ENCODE measurements at regions not wholly inside any gene's neighbourhood (a gene's known extent, or its start where the extent isn't known, plus 50 kb on each side); places are given as distances from the start of the nearest gene placed in this dataset.

DNA sequence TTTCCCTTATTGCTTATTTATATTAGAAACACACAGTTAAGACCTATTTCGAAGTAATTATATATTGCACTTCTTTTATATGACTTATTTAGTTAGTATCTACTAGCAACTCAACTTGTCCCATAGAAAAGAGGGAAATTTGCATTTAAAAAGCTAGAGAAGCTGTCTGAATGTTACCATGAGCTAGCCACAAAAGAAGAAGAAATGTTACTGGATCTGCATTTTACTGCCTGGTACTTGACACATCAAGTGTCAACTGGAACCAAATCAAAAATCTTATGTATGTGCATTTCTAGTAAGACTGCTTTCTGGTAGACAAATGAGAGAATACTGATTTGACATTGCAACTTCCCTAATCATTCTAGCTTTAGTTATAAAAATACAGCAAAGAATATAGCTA, 424.6 kb upstream of the VRK2 start:
- H3K36me3 ChIP-seq = no peaks in the 10 kb centered on the region
- no peak for TF ChIP-seq POLR2A (IDR thresholded peaks at IDR 0.05)
- TF ChIP-seq, protein P1, sequence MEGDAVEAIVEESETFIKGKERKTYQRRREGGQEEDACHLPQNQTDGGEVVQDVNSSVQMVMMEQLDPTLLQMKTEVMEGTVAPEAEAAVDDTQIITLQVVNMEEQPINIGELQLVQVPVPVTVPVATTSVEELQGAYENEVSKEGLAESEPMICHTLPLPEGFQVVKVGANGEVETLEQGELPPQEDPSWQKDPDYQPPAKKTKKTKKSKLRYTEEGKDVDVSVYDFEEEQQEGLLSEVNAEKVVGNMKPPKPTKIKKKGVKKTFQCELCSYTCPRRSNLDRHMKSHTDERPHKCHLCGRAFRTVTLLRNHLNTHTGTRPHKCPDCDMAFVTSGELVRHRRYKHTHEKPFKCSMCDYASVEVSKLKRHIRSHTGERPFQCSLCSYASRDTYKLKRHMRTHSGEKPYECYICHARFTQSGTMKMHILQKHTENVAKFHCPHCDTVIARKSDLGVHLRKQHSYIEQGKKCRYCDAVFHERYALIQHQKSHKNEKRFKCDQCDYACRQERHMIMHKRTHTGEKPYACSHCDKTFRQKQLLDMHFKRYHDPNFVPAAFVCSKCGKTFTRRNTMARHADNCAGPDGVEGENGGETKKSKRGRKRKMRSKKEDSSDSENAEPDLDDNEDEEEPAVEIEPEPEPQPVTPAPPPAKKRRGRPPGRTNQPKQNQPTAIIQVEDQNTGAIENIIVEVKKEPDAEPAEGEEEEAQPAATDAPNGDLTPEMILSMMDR (IDR thresholded peaks at IDR 0.05) = no peak

GRCh38 chr2:57656198-57656597, 390.4 kb upstream of the VRK2 start:
- no peak for DNase-seq (ENCODE audit: low spot score in 2 of 2)
- no peaks in the 10 kb centered on the region for H3K4me1 ChIP-seq
- WGBS, 2 donors = 80 to 83% methylated on average over 3 of the region's 3 CpGs
- H3K27ac ChIP-seq = no peak overlapping the region
- no peaks in the 10 kb centered on the region for H3K36me3 ChIP-seq
- H3K4me3 ChIP-seq = no peak overlapping the region
- no peaks in the 10 kb centered on the region for H3K27me3 ChIP-seq
- TF ChIP-seq POLR2A (IDR thresholded peaks at IDR 0.05) = no peak
- TF ChIP-seq EP300 (IDR thresholded peaks at IDR 0.05) = no peak
- TF ChIP-seq, protein P1 (IDR thresholded peaks at IDR 0.05) = no peak
- H3K9me3 ChIP-seq = peaks cover 0 to 26% (median 0%) of the 10 kb centered on the region in 4 donors

More for the DNA sequence above, 424.6 kb upstream of the VRK2 start:
- Histone ChIP-seq H3K27ac (no peak overlapping the region), H3K27me3 (no peaks in the 10 kb centered on the region), H3K9me3 (no peaks in the 10 kb centered on the region), H3K4me3 (no peak overlapping the region), H3K4me1 (no peaks in the 10 kb centered on the region)
- 73 to 94% methylated on average over 1 of the region's 1 CpG for WGBS, 2 donors
- no peak for DNase-seq (ENCODE audit: low spot score in 2 of 2)

- Histone ChIP-seq H3K4me3 (no peak overlapping the region), H3K27me3 (no peaks in the 10 kb centered on the region), H3K4me1 (no peaks in the 10 kb centered on the region), H3K9me3 (no peaks in the 10 kb centered on the region), H3K27ac (no peak overlapping the region), H3K36me3 (no peaks in the 10 kb centered on the region)
- 50 to 96% methylated on average over 1 of the region's 1 CpG for WGBS, 2 donors
- TF ChIP-seq, protein P1 (IDR thresholded peaks at IDR 0.05) = no peak
- DNase-seq (ENCODE audit: low spot score in 2 of 2) = no peak
These were observed 377.0 kb upstream of the VRK2 start for GRCh38 chr2:57669570-57669969.

GRCh38 chr2:57674025-57674424, 372.6 kb upstream of the VRK2 start:
- no peak for DNase-seq (ENCODE audit: low spot score in 2 of 2)
- WGBS, 2 donors = 71 to 74% methylated on average over 2 of the region's 2 CpGs
- Histone ChIP-seq H3K4me3 (no peak overlapping the region), H3K27ac (no peak overlapping the region), H3K9me3 (no peaks in the 10 kb centered on the region), H3K36me3 (no peaks in the 10 kb centered on the region), H3K27me3 (no peaks in the 10 kb centered on the region), H3K4me1 (no peaks in the 10 kb centered on the region)
- TF ChIP-seq POLR2A (IDR thresholded peaks at IDR 0.05) = no peak
- no peak for TF ChIP-seq EP300 (IDR thresholded peaks at IDR 0.05)
- TF ChIP-seq, protein P1 (IDR thresholded peaks at IDR 0.05) = no peak

GRCh38 chr2:57674743-57675142, 371.9 kb upstream of the VRK2 start:
- no peaks in the 10 kb centered on the region for H3K27me3 ChIP-seq
- H3K27ac ChIP-seq = no peak overlapping the region
- H3K9me3 ChIP-seq = no peaks in the 10 kb centered on the region
- TF ChIP-seq EP300 (IDR thresholded peaks at IDR 0.05) (no peak), POLR2A (IDR thresholded peaks at IDR 0.05) (no peak)
- TF ChIP-seq, protein P1 (IDR thresholded peaks at IDR 0.05) = no peak
- H3K4me3 ChIP-seq = no peak overlapping the region
- 61 to 69% methylated on average over 2 of the region's 2 CpGs for WGBS, 2 donors
- no peaks in the 10 kb centered on the region for H3K36me3 ChIP-seq
- no peaks in the 10 kb centered on the region for H3K4me1 ChIP-seq
- no peak for DNase-seq (ENCODE audit: low spot score in 2 of 2)

Data from tibial nerve (tissue), 4 donors.